ENCODE measurements at regions not wholly inside any gene's neighbourhood (a gene's known extent, or its start where the extent isn't known, plus 50 kb on each side); places are given as distances from the start of the nearest gene placed in this dataset.
A peak's percentile ranks its signal among the peaks of the same experiment; 100 is the strongest.

DNA sequence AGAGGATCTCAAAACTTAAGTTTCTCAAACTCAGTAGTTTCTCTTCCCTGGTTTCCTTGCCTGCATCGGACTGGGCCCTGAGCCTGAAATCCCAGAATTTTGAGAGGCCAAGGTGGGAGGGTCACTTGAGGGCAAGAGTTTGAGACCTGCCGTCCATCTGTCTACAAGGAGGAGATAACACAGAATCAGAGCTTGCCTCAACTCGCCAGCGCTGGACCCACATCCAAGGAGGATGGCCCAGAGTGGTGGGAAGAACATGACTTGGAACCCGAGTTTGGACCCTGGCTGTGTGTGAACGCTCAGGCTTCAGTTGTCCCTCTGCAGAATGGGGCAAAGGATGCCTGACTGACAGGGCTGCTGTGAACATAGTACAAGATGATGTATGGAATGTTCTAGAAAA lies 80.1 kb downstream of the MCFD2 start:
- ATAC-seq = no peak
- peak in 1 of 2 donors; percentile 19 for DNase-seq
- intact Hi-C loops (cut with DNase I, micrococcal nuclease) = no loop called here

DNA sequence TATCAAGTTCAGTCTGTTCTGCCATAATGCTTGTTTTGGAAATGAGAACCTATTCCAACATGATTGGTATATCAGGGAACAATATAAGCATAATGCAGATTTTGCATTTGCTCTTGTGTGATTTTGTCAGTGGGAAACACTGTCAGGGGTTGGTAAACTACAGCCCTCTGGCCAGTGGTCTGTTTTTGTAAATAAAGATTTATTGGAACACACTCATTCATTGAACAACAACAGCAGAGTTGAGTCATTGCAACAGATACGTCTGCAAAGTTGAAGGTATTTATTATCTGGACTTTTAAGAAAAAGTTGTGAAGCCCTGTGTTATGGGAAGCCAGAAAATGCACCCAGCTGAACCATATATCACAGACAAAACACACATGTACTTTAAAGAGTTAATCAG lies 83.1 kb downstream of the MCFD2 start:
- ATAC-seq = no peak
- intact Hi-C loops (cut with DNase I, micrococcal nuclease) = no loop called here
- no peak for DNase-seq

DNA sequence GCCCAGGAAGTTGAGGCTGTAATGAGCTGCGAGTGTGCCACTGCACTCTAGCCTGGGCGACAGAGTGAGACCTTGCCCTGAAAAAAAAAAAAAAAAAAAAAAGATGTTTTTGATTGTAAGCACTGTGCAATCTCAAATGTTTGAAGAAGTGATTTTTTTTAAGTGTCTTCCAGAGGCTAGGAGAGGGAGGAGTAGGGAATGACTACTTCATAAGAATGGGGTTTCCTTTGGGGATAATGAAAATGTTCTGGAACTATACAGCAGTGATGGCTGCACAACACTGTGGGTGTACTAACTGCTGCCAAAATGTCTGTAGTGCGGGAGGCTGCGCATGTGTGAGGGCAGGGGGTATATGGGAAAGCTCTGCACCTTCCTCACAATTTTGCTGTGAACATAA lies 83.7 kb downstream of the MCFD2 start:
- ATAC-seq = no peak
- intact Hi-C loops (cut with DNase I, micrococcal nuclease) = no loop called here
- DNase-seq = no peak

DNA sequence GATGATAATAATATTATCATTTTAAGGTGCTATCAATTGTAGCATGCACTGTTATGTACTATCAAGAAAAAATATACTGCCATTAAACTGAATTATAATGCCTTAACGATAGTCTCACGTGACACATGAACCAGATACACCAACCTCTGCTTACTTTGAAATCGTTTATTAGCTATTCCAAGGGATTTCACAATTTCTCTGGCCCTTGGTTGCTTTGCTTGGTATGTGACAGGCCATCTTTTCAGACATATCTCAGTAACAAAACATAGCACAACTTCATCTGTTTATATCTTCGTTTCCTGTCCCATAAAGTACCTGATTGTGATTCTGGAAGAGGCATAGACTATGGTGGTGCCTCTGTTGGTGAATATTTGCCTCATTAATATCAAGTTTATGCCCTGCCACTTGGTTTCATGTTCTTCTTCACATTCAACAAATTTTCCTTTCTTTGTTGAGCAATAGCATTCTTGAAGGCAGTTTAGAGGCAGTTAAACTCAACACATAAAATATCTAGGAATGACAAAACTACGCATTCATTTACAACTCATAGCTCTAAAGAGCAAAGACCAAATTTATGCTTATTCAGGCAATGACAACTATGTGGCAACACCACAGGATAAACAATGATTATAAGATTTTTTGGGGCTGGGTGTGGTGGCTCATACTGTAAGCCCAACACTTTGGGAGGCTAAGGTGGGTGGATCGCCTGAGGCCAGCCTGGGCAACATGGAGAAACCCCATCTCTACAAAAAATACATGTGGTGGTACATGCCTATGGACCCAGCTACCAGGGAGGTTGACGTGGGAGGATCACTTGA lies 84.3 kb downstream of the MCFD2 start:
- intact Hi-C loops (cut with DNase I, micrococcal nuclease) = no loop called here
- ATAC-seq (no peak), DNase-seq (no peak)

DNA sequence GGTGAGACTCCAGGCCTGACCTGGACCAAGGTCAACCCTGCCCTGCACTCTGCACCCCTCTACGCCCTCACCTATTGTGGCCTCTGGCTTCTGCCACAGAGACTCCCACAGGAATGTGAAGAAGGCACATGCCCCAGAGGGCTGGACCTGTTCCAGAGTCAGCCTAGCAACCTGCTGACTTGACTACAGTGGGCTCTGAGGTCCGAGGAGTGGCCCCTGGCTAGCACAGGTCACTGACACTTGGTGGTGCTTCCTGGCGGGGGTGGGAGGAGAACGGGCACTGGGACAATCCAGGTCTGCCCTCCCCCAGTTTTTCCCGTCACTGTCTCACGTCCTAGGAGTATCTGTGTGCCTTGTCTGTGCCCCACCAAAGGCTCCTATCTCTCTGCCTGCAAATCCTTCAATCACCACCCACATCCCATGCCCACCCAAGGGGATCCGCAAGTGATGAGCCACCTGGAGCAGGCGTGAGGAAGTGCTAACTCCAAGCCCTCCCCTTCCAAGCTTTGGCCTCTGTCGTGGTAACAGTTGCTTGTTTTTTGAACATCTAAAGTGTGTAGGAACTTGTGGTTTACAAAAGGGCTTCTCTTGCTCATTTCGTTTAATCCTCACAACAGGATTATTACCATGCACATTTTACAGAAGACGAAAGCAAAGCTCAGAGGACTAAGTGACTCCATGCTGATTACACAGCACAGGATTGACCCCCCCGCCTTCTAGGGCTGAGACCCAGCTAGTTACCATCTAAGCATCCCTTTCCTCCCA lies 86.2 kb downstream of the MCFD2 start:
- no peak for DNase-seq
- intact Hi-C loops (cut with DNase I, micrococcal nuclease) = no loop called here
- no peak for ATAC-seq

DNA sequence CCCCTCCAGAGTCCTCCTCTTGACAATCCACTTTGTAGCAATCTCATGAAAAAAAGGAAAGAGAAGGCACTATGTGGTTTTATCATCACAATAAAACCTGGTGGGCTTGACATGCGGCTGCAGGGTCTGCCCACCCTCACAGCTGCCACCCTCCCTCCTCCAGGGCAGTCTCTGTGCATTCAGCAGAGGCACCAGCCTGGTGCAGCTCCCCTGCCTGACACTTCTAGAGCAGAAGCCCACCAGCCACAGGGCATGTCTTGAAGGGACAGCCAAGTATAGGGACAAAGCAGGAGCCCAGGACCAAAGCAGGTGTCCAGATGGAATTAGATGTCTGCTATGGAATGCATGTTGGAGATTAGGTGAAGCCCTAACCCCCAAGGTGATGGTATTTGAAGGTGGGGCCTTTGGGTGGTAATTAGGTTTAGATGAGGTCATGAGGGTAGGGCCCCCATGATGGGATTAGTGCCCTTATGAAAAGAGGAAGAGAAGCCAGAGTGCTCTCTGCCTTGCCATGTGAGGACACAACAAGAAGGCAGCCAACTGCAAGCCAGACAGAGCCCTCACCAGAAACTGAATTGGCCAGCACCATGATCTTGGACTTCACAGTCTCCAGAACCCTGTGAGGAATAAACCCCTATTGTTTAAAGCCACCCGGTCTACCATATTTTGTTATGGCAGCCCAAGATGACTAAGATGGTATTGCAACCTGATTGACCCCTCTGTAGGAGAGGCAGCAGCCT lies 86.9 kb downstream of the MCFD2 start:
- ATAC-seq = no peak
- no peak for DNase-seq
- intact Hi-C loops (cut with DNase I, micrococcal nuclease) = no loop called here

DNA sequence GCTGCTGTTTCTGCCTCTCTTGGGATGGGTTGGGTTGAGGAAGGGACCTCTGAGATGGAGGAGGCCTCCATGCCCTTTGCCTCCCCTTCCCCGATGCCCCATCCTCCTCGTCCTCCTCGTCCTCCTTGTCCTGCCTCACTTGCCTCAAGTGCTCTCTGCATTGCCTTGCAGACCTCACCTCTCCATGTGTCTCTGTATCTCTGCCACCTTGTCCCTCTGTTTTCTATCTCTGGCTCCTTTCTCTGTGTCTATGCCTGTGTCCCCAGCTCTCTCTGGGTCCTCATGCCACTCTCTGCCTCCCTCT lies 87.5 kb downstream of the MCFD2 start:
- intact Hi-C loops (cut with DNase I, micrococcal nuclease) = no loop called here
- DNase-seq (no peak), ATAC-seq (no peak)

DNA sequence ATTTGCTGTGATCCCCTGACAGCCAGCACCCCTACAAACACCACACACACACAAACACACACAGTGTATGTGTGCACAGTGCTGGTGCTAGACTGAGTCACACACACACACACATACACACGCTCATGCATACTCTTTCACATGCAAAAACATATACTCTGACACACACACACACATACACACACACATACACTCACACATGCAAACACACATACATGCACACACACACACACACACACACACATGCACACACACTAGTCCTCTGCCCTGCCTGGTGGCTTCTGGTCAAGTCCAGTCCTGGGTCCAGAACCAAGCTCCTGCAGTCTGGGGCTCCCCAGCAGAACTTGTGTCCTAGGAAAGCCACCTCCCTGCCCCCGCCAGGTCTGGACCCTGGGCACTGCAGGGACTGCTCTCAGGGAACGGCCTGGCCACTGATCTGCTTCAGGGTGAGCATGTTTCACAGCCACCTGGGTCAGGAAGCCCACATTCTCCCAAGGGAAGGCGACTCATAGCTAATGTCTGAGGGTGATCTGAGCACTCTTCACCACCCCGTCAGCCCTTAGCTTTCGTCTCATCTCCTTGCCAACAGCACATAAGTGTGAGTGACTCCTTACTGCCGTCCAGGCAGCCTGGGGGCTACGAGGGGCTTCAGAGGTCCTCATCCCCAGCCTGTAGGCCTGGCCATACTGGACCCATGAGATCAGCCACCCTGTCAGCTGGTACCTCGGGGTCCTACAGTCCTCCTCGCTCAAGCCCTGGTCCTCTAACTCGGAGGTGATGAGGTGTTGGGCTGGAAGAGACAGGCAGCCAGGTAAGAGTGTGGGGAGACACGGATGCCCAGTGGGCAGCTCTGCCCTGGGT lies 88.1 kb downstream of the MCFD2 start:
- intact Hi-C loops (cut with DNase I, micrococcal nuclease) = no loop called here
- DNase-seq (no peak), ATAC-seq (no peak)

DNA sequence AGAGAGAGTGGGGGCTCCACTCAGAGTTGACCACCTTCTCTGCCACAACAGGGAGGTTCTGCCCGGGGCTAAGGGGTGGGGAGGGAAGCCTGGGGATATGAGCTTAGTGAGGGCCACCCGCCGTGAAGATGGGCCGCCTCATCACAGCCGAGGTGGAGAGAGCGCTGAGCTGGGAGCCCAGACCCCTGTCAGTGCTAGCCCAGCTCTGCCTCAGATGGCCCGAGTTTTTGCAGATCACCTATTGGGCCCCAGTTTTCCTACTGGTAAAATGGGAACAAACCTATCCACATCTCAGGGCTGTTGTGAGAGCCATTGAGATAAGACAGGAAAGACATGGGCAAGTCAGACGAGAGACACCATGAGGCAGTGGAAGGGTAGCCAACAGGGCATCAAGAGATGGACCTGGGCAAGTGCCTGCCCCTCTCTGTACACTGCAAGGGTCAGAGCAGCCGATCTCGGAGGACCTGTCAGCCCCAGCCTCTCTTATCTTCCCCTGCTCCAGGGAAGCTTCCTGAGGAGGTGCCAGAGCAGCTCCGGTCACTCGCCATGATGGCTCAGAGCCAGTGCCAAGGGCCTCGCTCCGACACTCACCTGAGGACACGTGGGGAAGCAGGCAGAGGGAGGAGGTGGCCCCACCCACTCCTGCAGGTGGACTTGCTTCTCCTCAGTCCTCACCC lies 88.9 kb downstream of the MCFD2 start:
- intact Hi-C loops (cut with DNase I, micrococcal nuclease) = no loop called here
- DNase-seq (no peak), ATAC-seq (peak; percentile 45)

DNA sequence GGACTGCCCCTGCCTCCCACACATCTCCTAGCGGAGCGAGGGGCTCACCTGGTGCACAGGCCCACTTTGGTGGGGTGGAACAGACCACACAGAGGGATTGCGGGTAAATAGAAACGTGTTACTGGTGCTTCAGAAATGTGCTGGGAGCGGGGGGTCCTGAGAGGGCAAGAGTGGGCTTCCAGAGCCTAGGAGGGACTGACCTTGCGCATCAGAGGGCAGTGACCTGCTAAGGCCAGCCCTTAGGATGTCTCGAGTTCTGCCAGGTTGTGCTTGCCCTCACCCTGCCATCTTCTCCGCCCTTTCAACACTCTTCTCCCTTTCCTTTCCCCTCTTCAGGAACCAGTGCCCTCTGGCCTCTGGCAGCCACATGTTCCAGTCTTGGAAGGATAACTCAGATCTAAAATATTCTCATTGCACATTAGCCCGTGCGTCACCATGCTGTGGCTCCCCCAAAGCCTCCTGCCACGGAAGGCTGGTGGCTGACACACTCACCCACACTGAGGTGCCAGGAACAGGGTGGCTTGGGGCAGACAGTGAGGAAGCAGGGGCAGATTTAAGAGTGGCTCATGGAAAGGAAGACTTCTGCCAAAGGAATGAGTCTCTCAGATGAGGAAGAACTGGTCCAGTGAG lies 89.6 kb downstream of the MCFD2 start:
- intact Hi-C loops (cut with DNase I, micrococcal nuclease) = no loop called here
- DNase-seq (no peak), ATAC-seq (no peak)

DNA sequence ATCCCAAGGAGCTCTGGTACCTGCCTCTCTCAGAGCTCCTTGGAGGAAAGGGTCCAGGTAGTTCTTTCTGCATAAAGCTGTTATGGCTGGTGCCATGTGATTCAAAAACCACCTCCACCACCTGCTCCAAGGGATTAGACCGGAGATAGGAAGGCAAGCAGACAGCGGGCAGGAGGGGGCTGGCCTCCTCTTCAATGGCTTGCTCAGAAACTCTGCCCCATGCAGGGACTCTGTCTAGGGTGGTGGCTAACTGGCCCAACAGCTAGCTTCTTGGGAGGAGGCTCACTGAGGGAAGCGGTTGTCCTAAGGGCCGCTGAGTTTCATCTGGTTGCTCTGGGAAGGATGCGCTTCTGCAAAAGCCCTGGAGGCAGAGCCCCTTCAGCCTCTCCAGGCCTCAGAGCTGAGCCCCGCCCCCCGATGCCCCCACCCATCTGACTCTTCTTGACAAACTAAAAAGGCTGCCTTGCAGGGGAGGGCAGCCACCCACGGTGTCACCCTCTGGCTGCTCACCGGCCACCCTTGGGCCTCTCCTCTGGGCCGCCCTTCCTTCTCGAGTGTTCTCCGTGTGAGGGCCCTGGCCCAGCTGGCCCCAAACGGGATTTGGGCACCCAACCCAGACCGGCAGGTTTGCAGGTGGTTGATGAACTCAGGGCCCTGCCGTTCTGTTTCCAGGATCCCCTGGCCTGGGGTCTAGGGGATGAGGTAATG lies 90.2 kb downstream of the MCFD2 start:
- ATAC-seq = no peak
- no peak for DNase-seq
- intact Hi-C loops (cut with DNase I, micrococcal nuclease) = no loop called here

DNA sequence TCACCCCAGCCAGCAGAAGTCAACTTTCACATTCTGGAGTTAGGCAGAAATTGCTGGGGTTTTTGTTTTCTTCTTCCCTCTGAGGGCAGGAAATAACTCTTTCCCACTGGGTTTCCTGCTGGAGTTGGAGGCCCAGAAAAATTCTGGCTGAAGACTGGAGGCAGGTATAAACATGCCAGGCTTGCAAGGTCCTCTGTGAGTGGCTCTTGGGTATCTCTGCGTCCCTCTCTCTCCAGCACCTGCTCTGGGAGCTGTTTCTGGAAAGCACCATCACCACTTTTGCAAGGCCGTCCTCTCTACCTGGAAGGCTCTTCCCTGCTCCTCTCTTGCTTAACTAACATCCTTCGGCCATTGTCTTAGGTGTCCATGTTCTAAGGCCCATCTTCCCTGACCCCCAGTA lies 91.0 kb downstream of the MCFD2 start:
- intact Hi-C loops (cut with DNase I, micrococcal nuclease) = no loop called here
- no peak for DNase-seq
- no peak for ATAC-seq

DNA sequence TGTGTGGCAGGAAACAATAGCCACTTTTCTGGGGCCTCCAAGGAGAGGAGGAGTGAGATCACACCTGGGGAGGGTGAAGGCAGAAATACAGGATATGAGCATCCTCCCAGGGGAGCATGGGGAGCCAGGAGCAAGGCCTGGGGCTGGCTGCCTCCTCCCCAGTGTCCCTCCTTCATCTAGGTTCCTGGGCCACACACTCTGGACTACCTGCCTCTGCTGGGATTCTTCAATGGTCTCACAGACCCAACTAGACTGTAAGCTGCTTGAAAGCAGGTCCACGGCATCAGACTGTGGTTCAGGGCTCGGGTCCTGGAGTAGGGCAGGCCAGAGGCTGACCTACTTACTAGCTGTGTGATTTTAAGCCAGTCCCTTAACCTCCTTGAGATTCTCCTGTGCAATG lies 94.0 kb downstream of the MCFD2 start:
- intact Hi-C loops (cut with DNase I, micrococcal nuclease) = no loop called here
- ATAC-seq = no peak
- no peak for DNase-seq

DNA sequence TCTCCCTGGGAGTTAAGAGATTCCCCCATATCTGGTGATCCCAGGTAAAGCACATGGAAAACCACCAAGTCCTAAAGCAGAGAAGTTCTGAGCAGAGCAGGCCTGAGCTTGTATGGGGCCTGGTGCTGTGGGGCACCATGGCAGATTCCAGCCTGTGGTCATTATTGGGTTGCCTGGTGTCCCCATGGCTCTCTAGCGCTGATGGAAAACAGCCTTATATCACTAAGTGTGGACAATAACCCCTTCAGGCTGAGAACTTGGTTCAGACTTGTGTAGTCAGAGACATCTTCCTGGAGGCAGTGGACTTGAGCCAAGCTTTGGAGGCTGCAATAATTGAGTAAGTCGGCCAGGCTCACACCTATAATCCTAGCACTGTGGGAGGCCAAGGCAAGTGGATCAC lies 96.8 kb downstream of the MCFD2 start:
- no peak for DNase-seq
- intact Hi-C loops (cut with DNase I, micrococcal nuclease) = no loop called here
- no peak for ATAC-seq

DNA sequence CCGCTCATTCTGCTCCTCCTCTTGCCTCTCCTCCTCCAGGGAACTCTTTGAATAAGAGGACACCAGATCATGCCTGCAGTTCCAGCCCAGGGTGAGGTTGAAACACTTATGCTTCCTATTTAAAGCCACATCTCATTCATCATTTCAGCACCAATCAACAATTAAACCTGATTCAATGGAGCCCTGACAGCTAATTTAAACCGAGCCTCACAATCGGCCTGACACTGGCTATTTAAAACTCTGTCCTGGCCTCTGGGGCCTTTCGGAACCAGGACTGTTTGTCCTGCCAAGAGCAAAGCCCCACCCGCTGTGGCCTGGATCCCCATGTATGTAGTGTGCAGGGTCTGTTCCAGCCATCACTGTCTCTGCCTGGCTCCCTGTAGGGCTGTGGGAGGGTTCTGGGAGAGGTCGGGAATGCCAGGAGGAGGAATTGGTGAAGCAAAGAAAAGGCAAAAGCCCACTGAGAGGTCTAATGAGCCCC lies 97.4 kb downstream of the MCFD2 start:
- ATAC-seq = no peak
- intact Hi-C loops (cut with DNase I, micrococcal nuclease) = no loop called here
- DNase-seq = peak; percentile 26 to 67

DNA sequence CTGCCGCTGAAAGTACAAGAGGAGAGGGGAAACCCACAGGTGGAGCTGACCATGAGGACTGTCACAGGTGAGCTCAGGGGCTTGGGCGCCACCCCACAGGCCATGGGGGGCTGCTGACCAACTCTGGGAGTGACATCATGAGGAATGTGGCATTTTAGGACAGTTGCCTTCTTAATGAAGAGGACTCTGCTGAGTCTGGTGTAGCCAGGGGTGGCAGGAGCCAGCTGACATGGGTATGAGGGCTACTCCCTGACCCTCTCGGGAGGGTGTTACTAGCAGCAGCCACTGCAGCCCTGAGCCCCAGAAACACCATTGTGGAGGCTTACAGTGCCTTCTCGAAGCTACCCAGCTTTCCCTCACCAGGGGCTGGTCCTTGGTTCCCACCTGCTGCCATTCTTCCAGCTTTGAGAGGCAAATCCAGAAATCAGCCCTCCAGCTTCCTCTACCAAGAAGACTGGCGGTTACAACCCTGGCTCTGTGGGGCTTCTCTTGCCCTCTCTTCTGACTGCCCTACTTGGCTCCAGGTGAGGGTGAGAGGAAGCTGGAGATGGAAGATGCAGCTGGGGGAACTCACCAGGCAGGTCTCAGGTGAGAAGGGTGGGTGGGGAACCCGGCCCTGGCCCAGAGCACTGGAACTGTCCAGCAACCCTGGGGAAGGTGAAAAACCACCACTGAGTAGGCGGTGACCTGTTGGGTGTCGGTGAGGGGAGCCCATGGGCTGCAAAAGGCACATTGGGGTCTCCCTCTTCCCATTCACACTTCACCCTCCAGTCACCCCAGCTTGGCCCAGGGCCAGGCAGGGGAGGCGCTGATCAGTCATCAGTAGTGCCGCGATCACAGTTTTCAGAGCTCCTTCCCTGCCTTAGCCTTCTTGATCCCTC lies 98.5 kb downstream of the MCFD2 start:
- ATAC-seq = no peak

More for the DNA sequence above, 98.5 kb downstream of the MCFD2 start:
- intact Hi-C loops (cut with DNase I, micrococcal nuclease) = no loop called here
- no peak for DNase-seq
